ENCODE measurements at regions not wholly inside any gene's neighbourhood (a gene's known extent, or its start where the extent isn't known, plus 50 kb on each side); places are given as distances from the start of the nearest gene placed in this dataset.
"Not testable (repeated sequence)": the region's sequence is repeated elsewhere in the genome, so short reads cannot be mapped to it uniquely, and the experiment has no call there.

GRCh38 chr13:81568824-81569223, 1227.9 kb upstream of the SPRY2 start:
- Histone ChIP-seq H3K4me3 (ENCODE audit: severe bottlenecking) (no peak overlapping the region), H3K4me1 (ENCODE audit: insufficient read depth, poor library complexity, severe bottlenecking) (no peaks in the 10 kb centered on the region), H3K27me3 (ENCODE audit: insufficient read depth, poor library complexity, severe bottlenecking) (no peaks in the 10 kb centered on the region), H3K36me3 (ENCODE audit: low read depth) (no peaks in the 10 kb centered on the region), H3K27ac (ENCODE audit: poor library complexity, severe bottlenecking) (no peak overlapping the region), H3K9me3 (ENCODE audit: severe bottlenecking) (no peaks in the 10 kb centered on the region)
- no peak for TF ChIP-seq CTCF (IDR thresholded peaks at IDR 0.05; ENCODE audit: poor library complexity, severe bottlenecking)
- DNase-seq (ENCODE audit: low spot score) (no peak), ATAC-seq (ENCODE audit: low read depth) (no peak)

GRCh38 chr13:81565849-81566248, 1224.9 kb upstream of the SPRY2 start:
- Histone ChIP-seq H3K4me1 (ENCODE audit: insufficient read depth, poor library complexity, severe bottlenecking) (no peaks in the 10 kb centered on the region), H3K4me3 (ENCODE audit: severe bottlenecking) (no peak overlapping the region), H3K36me3 (ENCODE audit: low read depth) (no peaks in the 10 kb centered on the region), H3K27ac (ENCODE audit: poor library complexity, severe bottlenecking) (no peak overlapping the region), H3K27me3 (ENCODE audit: insufficient read depth, poor library complexity, severe bottlenecking) (no peaks in the 10 kb centered on the region), H3K9me3 (ENCODE audit: severe bottlenecking) (no peaks in the 10 kb centered on the region)
- DNase-seq (ENCODE audit: low spot score) (no peak), ATAC-seq (ENCODE audit: low read depth) (no peak)
- TF ChIP-seq CTCF (IDR thresholded peaks at IDR 0.05; ENCODE audit: poor library complexity, severe bottlenecking) = no peak

GRCh38 chr13:81563091-81563490, 1222.2 kb upstream of the SPRY2 start:
- no peaks in the 10 kb centered on the region for H3K9me3 ChIP-seq (ENCODE audit: severe bottlenecking)
- no peak for TF ChIP-seq CTCF (IDR thresholded peaks at IDR 0.05; ENCODE audit: poor library complexity, severe bottlenecking)
- ATAC-seq (ENCODE audit: low read depth) = no peak
- H3K36me3 ChIP-seq (ENCODE audit: low read depth) = no peaks in the 10 kb centered on the region
- no peaks in the 10 kb centered on the region for H3K27me3 ChIP-seq (ENCODE audit: insufficient read depth, poor library complexity, severe bottlenecking)
- H3K4me1 ChIP-seq (ENCODE audit: insufficient read depth, poor library complexity, severe bottlenecking) = no peaks in the 10 kb centered on the region
- no peak overlapping the region for H3K27ac ChIP-seq (ENCODE audit: poor library complexity, severe bottlenecking)
- no peak overlapping the region for H3K4me3 ChIP-seq (ENCODE audit: severe bottlenecking)
- DNase-seq (ENCODE audit: low spot score) = no peak

- no peak for DNase-seq (ENCODE audit: low spot score)
- H3K4me3 ChIP-seq (ENCODE audit: severe bottlenecking) = no peak overlapping the region
- no peaks in the 10 kb centered on the region for H3K27me3 ChIP-seq (ENCODE audit: insufficient read depth, poor library complexity, severe bottlenecking)
- no peaks in the 10 kb centered on the region for H3K9me3 ChIP-seq (ENCODE audit: severe bottlenecking)
- no peak for TF ChIP-seq CTCF (IDR thresholded peaks at IDR 0.05; ENCODE audit: poor library complexity, severe bottlenecking)
- H3K36me3 ChIP-seq (ENCODE audit: low read depth) = no peaks in the 10 kb centered on the region
- no peak overlapping the region for H3K27ac ChIP-seq (ENCODE audit: poor library complexity, severe bottlenecking)
- ATAC-seq (ENCODE audit: low read depth) = no peak
- H3K4me1 ChIP-seq (ENCODE audit: insufficient read depth, poor library complexity, severe bottlenecking) = no peaks in the 10 kb centered on the region
These were observed 1221.7 kb upstream of the SPRY2 start for GRCh38 chr13:81562598-81562997.

- Histone ChIP-seq H3K4me1 (ENCODE audit: insufficient read depth, poor library complexity, severe bottlenecking) (no peaks in the 10 kb centered on the region), H3K4me3 (ENCODE audit: severe bottlenecking) (no peak overlapping the region), H3K36me3 (ENCODE audit: low read depth) (no peaks in the 10 kb centered on the region), H3K27ac (ENCODE audit: poor library complexity, severe bottlenecking) (no peak overlapping the region), H3K27me3 (ENCODE audit: insufficient read depth, poor library complexity, severe bottlenecking) (no peaks in the 10 kb centered on the region), H3K9me3 (ENCODE audit: severe bottlenecking) (no peaks in the 10 kb centered on the region)
- ATAC-seq (ENCODE audit: low read depth) (no peak), DNase-seq (ENCODE audit: low spot score) (no peak)
- TF ChIP-seq CTCF (IDR thresholded peaks at IDR 0.05; ENCODE audit: poor library complexity, severe bottlenecking) = no peak
These were observed 1210.1 kb upstream of the SPRY2 start for GRCh38 chr13:81551036-81551435.

GRCh38 chr13:81546294-81546693, 1205.4 kb upstream of the SPRY2 start:
- not testable (repeated sequence) for DNase-seq (ENCODE audit: low spot score); H3K36me3 ChIP-seq (ENCODE audit: low read depth); H3K27me3 ChIP-seq (ENCODE audit: insufficient read depth, poor library complexity, severe bottlenecking); H3K27ac ChIP-seq (ENCODE audit: poor library complexity, severe bottlenecking); H3K4me1 ChIP-seq (ENCODE audit: insufficient read depth, poor library complexity, severe bottlenecking); ATAC-seq (ENCODE audit: low read depth); H3K4me3 ChIP-seq (ENCODE audit: severe bottlenecking); H3K9me3 ChIP-seq (ENCODE audit: severe bottlenecking)
